GM23338 (cell line): ENCODE measurements at regions not wholly inside any gene's neighbourhood (a gene's known extent, or its start where the extent isn't known, plus 50 kb on each side); places are given as distances from the start of the nearest gene placed in this dataset.
"Not testable (repeated sequence)": the region's sequence is repeated elsewhere in the genome, so short reads cannot be mapped to it uniquely, and the experiment has no call there.

Experiments
- ATAC-seq: fragments of 200-7000 bp; cut with Tn5 transposase; 3 replicates; pipeline ENCODE4 v1.9.1; 2020
- DNase-seq: peaks from one replicate; pipeline ENCODE4 v3.0.0-alpha.2; 2015; ENCODE audit warnings: low spot score
- H2AFZ ChIP-seq: fragments of 200-600 bp; sonication (generic); 2 replicates; pipeline ENCODE4 v1.8.0; 2016; ENCODE audit warnings: antibody characterized with exemption, mild to moderate bottlenecking, moderate library complexity
- H3F3A ChIP-seq: fragments of 200-600 bp; sonication (generic); replicated peaks from 2 replicates; pipeline ENCODE4 v1.8.0; 2017; ENCODE audit warnings: antibody characterized with exemption, mixed run types, low read depth
- H3K27ac ChIP-seq: fragments of 200-600 bp; sonication (generic); 2 replicates; pipeline ENCODE4 v1.6.1; 2016; ENCODE audit warnings: low read depth
- H3K27me3 ChIP-seq: fragments of 200-600 bp; sonication (generic); 2 replicates; pipeline ENCODE4 v1.8.0; 2016; ENCODE audit warnings: mild to moderate bottlenecking, mixed run types, moderate library complexity; ENCODE audit not compliant: insufficient read depth
- H3K36me3 ChIP-seq: fragments of 200-600 bp; sonication (generic); 2 replicates; pipeline ENCODE4 v1.8.0; 2016; ENCODE audit warnings: mild to moderate bottlenecking; ENCODE audit not compliant: insufficient read depth
- H3K4me1 ChIP-seq: fragments of 200-600 bp; sonication (generic); 2 replicates; pipeline ENCODE4 v1.8.0; 2016; ENCODE audit warnings: mild to moderate bottlenecking, moderate library complexity; ENCODE audit not compliant: insufficient read depth
- H3K4me2 ChIP-seq: fragments of 200-600 bp; sonication (generic); 2 replicates; pipeline ENCODE4 v1.7.1; 2017; ENCODE audit warnings: mixed run types
- H3K4me3 ChIP-seq: fragments of 200-600 bp; sonication (generic); 2 replicates; pipeline ENCODE4 v1.6.1; 2016; ENCODE audit warnings: mixed run types
- H3K79me2 ChIP-seq: fragments of 200-600 bp; sonication (generic); replicated peaks from 2 replicates; pipeline ENCODE4 v1.8.0; 2017; ENCODE audit warnings: mild to moderate bottlenecking; ENCODE audit not compliant: insufficient read depth
- H3K9me2 ChIP-seq: fragments of 200-600 bp; sonication (generic); 2 replicates; pipeline ENCODE4 v1.8.0; 2017; ENCODE audit not compliant: insufficient read depth
- H4K20me1 ChIP-seq: fragments of 200-600 bp; sonication (generic); replicated peaks from 2 replicates; pipeline ENCODE4 v1.8.0; 2017; ENCODE audit warnings: mild to moderate bottlenecking; ENCODE audit not compliant: insufficient read depth
- H3K27ac Mint-ChIP-seq: 2 replicates; pipeline ENCODE4 v1.8.0; 2020; ENCODE audit warnings: inconsistent platforms, mild to moderate bottlenecking, moderate library complexity, mixed read lengths
- H3K27me3 Mint-ChIP-seq: 3 replicates; pipeline ENCODE4 v1.8.0; 2022; ENCODE audit warnings: low read depth, mild to moderate bottlenecking, moderate library complexity, mixed read lengths, inconsistent platforms; ENCODE audit not compliant: insufficient read depth, poor library complexity
- H3K36me3 Mint-ChIP-seq: 3 replicates; pipeline ENCODE4 v1.8.0; 2021; ENCODE audit warnings: low read depth, mild to moderate bottlenecking, inconsistent platforms, moderate library complexity, mixed read lengths
- H3K4me1 Mint-ChIP-seq: 3 replicates; pipeline ENCODE4 v1.8.0; 2020; ENCODE audit warnings: mild to moderate bottlenecking, inconsistent platforms, mixed read lengths
- H3K4me3 Mint-ChIP-seq: 3 replicates; pipeline ENCODE4 v1.8.0; 2021; ENCODE audit warnings: moderate library complexity, mild to moderate bottlenecking, inconsistent platforms, mixed read lengths
- H3K9me3 Mint-ChIP-seq: 3 replicates; pipeline ENCODE4 v1.8.0; 2020; ENCODE audit warnings: moderate library complexity, mild to moderate bottlenecking, inconsistent platforms, mixed read lengths
- EZH2 ChIP-seq: fragments of 200-600 bp; sonication (generic); IDR thresholded peaks from one replicate; pipeline ENCODE4 v1.8.0; 2017; ENCODE audit warnings: antibody characterized with exemption, mild to moderate bottlenecking, low read depth; ENCODE audit not compliant: unreplicated experiment
- EZH2phosphoT487 ChIP-seq: fragments of 200-600 bp; sonication (generic); IDR thresholded peaks from one replicate; pipeline ENCODE4 v1.8.1; 2018; ENCODE audit warnings: antibody characterized with exemption; ENCODE audit not compliant: unreplicated experiment
- JUNB ChIP-seq: IDR thresholded peaks from one replicate; pipeline ENCODE4 v1.6.1; 2016; ENCODE audit warnings: antibody characterized with exemption; ENCODE audit not compliant: unreplicated experiment
- POLR2AphosphoS5 ChIP-seq: IDR thresholded peaks from 2 replicates; pipeline ENCODE4 v1.6.1; 2016; ENCODE audit warnings: antibody characterized with exemption, low read depth
- STAT1 ChIP-seq: IDR thresholded peaks from one replicate; pipeline ENCODE4 v1.6.1; 2016; ENCODE audit warnings: antibody characterized with exemption; ENCODE audit not compliant: unreplicated experiment
- ZNF114 ChIP-seq: fragments of 250-450 bp; sonication (Bioruptor Pico); IDR thresholded peaks from 2 replicates; pipeline ENCODE4 v1.5.0; 2020; ENCODE audit warnings: mild to moderate bottlenecking, moderate library complexity
- ZNF331 ChIP-seq: fragments of 250-450 bp; sonication (Bioruptor Pico); IDR thresholded peaks from 2 replicates; pipeline ENCODE4 v1.5.0; 2020; ENCODE audit warnings: low read depth, mild to moderate bottlenecking, moderate library complexity
- TF ChIP-seq, protein P1 (sequence below), 2 experiments: fragments of 200-600 bp in 1 of 2; sonication (generic) in 1 of 2; conservative IDR thresholded peaks; 2 replicates each; pipeline versions ENCODE4 v1.5.1 to v1.6.1; 2016 to 2017; ENCODE audit warnings: antibody characterized with exemption in 2 of 2, low read depth in 2 of 2, mild to moderate bottlenecking in 2 of 2, moderate library complexity in 1 of 2
- TF ChIP-seq, protein P2 (sequence below): fragments of 250-450 bp; sonication (Bioruptor Pico); IDR thresholded peaks from 2 replicates; pipeline ENCODE4 v1.5.0; 2020; ENCODE audit warnings: mild to moderate bottlenecking, moderate library complexity
- TF ChIP-seq, protein P3 (sequence below): IDR thresholded peaks from 2 replicates; pipeline ENCODE4 v1.6.1; 2016; ENCODE audit warnings: antibody characterized with exemption

DNA sequence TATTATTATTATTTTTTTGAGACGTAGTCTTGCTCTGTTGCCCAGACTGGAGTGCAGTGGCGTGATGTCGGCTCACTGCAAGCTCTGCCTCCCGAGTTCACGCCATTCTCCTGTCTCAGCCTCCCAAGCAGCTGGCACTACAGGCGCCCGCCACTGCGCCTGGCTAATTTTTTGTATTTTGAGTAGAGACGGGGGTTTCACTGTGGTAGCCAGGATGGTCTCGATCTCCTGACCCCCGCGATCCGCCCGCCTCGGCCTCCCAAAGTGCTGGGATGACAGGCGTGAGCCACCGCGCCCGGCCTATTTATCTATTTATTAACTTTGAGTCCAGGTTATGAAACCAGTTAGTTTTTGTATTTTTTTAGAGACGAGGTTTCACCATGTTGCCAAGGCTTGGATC lies 3901.0 kb upstream of the OR11H1 start:
- not testable (repeated sequence) for H3K4me3 ChIP-seq, DNase-seq, H3K9me2 ChIP-seq, ATAC-seq, H3K4me3 Mint-ChIP-seq, H3K27me3 ChIP-seq, H4K20me1 ChIP-seq, H3K4me2 ChIP-seq, H3K27ac ChIP-seq, H3K27ac Mint-ChIP-seq, H2AFZ ChIP-seq, H3K4me1 Mint-ChIP-seq, H3K4me1 ChIP-seq, H3K79me2 ChIP-seq, H3F3A ChIP-seq
- peaks cover 10% of the 10 kb centered on the region; the same call in 1 of the 2 replicates for H3K36me3 ChIP-seq
- Mint-ChIP-seq H3K9me3 (peaks cover 88% of the 10 kb centered on the region), H3K27me3 (peaks cover 23% of the 10 kb centered on the region), H3K36me3 (peaks cover 51% of the 10 kb centered on the region)

DNA sequence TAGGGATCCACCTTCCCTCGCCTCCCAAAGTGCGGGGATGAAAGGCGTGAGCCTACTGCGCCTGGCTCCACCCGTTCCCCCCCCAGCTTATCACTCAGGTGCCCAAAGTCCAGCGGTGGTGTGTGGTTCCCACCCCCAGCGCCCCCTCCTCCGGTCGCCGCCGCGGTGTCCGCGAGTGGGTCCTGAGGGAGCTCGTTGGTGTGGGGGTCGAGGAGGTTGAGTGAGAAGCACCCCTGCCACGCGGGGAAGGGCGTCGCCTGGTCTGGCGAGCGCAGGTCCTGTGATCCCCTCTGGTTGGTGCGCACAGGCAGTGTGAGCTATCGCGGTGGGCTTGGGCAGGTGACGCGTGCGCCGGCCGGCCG lies 3900.6 kb upstream of the OR11H1 start:
- Histone ChIP-seq H3K27ac (no peak overlapping the region), H4K20me1 (no peaks in the 10 kb centered on the region), H3K4me3 (no peak overlapping the region), H3K4me1 (no peaks in the 10 kb centered on the region), H3F3A (no peaks in the 10 kb centered on the region), H3K79me2 (no peaks in the 10 kb centered on the region), H3K9me2 (no peaks in the 10 kb centered on the region), H3K27me3 (no peaks in the 10 kb centered on the region), H3K4me2 (no peak overlapping the region), H2AFZ (no peak overlapping the region), H3K36me3 (peaks cover 9% of the 10 kb centered on the region; the same call in 1 of the 2 replicates)
- Mint-ChIP-seq H3K27ac (no peak overlapping the region), H3K4me1 (no peaks in the 10 kb centered on the region; the same call in 2 of the 3 replicates), H3K36me3 (peaks cover 47% of the 10 kb centered on the region), H3K27me3 (peaks cover 23% of the 10 kb centered on the region), H3K9me3 (peaks cover 84% of the 10 kb centered on the region), H3K4me3 (no peak overlapping the region)
- ATAC-seq (no peak), DNase-seq (no peak)
- TF ChIP-seq, protein P1, sequence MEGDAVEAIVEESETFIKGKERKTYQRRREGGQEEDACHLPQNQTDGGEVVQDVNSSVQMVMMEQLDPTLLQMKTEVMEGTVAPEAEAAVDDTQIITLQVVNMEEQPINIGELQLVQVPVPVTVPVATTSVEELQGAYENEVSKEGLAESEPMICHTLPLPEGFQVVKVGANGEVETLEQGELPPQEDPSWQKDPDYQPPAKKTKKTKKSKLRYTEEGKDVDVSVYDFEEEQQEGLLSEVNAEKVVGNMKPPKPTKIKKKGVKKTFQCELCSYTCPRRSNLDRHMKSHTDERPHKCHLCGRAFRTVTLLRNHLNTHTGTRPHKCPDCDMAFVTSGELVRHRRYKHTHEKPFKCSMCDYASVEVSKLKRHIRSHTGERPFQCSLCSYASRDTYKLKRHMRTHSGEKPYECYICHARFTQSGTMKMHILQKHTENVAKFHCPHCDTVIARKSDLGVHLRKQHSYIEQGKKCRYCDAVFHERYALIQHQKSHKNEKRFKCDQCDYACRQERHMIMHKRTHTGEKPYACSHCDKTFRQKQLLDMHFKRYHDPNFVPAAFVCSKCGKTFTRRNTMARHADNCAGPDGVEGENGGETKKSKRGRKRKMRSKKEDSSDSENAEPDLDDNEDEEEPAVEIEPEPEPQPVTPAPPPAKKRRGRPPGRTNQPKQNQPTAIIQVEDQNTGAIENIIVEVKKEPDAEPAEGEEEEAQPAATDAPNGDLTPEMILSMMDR (conservative IDR thresholded peaks at IDR 0.05; ENCODE audit: low read depth in 2 of 2), result no peak
- TF ChIP-seq, protein P2, sequence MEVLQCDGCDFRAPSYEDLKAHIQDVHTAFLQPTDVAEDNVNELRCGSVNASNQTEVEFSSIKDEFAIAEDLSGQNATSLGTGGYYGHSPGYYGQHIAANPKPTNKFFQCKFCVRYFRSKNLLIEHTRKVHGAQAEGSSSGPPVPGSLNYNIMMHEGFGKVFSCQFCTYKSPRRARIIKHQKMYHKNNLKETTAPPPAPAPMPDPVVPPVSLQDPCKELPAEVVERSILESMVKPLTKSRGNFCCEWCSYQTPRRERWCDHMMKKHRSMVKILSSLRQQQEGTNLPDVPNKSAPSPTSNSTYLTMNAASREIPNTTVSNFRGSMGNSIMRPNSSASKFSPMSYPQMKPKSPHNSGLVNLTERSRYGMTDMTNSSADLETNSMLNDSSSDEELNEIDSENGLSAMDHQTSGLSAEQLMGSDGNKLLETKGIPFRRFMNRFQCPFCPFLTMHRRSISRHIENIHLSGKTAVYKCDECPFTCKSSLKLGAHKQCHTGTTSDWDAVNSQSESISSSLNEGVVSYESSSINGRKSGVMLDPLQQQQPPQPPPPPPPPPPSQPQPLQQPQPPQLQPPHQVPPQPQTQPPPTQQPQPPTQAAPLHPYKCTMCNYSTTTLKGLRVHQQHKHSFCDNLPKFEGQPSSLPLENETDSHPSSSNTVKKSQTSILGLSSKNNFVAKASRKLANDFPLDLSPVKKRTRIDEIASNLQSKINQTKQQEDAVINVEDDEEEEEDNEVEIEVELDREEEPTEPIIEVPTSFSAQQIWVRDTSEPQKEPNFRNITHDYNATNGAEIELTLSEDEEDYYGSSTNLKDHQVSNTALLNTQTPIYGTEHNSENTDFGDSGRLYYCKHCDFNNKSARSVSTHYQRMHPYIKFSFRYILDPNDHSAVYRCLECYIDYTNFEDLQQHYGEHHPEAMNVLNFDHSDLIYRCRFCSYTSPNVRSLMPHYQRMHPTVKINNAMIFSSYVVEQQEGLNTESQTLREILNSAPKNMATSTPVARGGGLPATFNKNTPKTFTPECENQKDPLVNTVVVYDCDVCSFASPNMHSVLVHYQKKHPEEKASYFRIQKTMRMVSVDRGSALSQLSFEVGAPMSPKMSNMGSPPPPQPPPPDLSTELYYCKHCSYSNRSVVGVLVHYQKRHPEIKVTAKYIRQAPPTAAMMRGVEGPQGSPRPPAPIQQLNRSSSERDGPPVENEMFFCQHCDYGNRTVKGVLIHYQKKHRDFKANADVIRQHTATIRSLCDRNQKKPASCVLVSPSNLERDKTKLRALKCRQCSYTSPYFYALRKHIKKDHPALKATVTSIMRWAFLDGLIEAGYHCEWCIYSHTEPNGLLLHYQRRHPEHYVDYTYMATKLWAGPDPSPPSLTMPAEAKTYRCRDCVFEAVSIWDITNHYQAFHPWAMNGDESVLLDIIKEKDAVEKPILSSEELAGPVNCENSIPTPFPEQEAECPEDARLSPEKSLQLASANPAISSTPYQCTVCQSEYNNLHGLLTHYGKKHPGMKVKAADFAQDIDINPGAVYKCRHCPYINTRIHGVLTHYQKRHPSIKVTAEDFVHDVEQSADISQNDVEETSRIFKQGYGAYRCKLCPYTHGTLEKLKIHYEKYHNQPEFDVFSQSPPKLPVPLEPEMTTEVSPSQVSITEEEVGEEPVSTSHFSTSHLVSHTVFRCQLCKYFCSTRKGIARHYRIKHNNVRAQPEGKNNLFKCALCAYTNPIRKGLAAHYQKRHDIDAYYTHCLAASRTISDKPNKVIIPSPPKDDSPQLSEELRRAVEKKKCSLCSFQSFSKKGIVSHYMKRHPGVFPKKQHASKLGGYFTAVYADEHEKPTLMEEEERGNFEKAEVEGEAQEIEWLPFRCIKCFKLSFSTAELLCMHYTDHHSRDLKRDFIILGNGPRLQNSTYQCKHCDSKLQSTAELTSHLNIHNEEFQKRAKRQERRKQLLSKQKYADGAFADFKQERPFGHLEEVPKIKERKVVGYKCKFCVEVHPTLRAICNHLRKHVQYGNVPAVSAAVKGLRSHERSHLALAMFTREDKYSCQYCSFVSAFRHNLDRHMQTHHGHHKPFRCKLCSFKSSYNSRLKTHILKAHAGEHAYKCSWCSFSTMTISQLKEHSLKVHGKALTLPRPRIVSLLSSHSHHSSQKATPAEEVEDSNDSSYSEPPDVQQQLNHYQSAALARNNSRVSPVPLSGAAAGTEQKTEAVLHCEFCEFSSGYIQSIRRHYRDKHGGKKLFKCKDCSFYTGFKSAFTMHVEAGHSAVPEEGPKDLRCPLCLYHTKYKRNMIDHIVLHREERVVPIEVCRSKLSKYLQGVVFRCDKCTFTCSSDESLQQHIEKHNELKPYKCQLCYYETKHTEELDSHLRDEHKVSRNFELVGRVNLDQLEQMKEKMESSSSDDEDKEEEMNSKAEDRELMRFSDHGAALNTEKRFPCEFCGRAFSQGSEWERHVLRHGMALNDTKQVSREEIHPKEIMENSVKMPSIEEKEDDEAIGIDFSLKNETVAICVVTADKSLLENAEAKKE (CRISPR knock-in tag), result no peak
- TF ChIP-seq EZH2phosphoT487, result no peak
- no peak for TF ChIP-seq ZNF114 (CRISPR knock-in tag)
- TF ChIP-seq, protein P3, sequence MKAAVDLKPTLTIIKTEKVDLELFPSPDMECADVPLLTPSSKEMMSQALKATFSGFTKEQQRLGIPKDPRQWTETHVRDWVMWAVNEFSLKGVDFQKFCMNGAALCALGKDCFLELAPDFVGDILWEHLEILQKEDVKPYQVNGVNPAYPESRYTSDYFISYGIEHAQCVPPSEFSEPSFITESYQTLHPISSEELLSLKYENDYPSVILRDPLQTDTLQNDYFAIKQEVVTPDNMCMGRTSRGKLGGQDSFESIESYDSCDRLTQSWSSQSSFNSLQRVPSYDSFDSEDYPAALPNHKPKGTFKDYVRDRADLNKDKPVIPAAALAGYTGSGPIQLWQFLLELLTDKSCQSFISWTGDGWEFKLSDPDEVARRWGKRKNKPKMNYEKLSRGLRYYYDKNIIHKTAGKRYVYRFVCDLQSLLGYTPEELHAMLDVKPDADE, result no peak
- TF ChIP-seq EZH2, result no peak
- TF ChIP-seq JUNB, result no peak
- TF ChIP-seq STAT1, result no peak
- no peak for TF ChIP-seq ZNF331 (CRISPR knock-in tag)
- TF ChIP-seq POLR2AphosphoS5, result no peak
